Peyer's patch (tissue), 4 donors: ENCODE measurements at regions not wholly inside any gene's neighbourhood (a gene's known extent, or its start where the extent isn't known, plus 50 kb on each side); places are given as distances from the start of the nearest gene placed in this dataset.

Experiments
- DNase-seq, 3 donors: peaks; one replicate each; pipeline ENCODE4 v3.0.0-alpha.2; 2017 to 2019
- H3K27ac ChIP-seq, 4 donors: fragments of 200-600 bp; sonication (generic); one replicate each; pipeline ENCODE4 v1.5.1; 2016 to 2019
- H3K27me3 ChIP-seq, 2 donors: fragments of 200-600 bp; sonication (generic); one replicate each; pipeline ENCODE4 v1.5.1; 2019
- H3K36me3 ChIP-seq, 3 donors: fragments of 200-600 bp; sonication (generic); one replicate each; pipeline ENCODE4 v1.5.1; 2016 to 2019
- H3K4me1 ChIP-seq, 4 donors: fragments of 200-600 bp; sonication (generic); one replicate each; pipeline ENCODE4 v1.5.1; 2016 to 2019
- H3K4me3 ChIP-seq, 4 donors: fragments of 200-600 bp; sonication (generic); 1 replicate in 3 of 4; 2 replicates in 1 of 4; pipeline ENCODE4 v1.5.1; 2016 to 2019; ENCODE audit warnings: mild to moderate bottlenecking in 1 of 4
- H3K9me3 ChIP-seq, 4 donors: fragments of 200-600 bp; sonication (generic); one replicate each; pipeline ENCODE4 v1.5.1; 2016 to 2019; ENCODE audit warnings: mild to moderate bottlenecking in 1 of 4
- CTCF ChIP-seq, 6 experiments: fragments of 450-650 bp in 4 of 6; fragments of 200-600 bp in 2 of 6; sonication (generic) in 1 of 6; IDR thresholded peaks; one replicate each; pipeline ENCODE4 v1.5.1; 2017 to 2019; ENCODE audit warnings: antibody characterized with exemption in 6 of 6, mild to moderate bottlenecking in 3 of 6, moderate library complexity in 1 of 6
- POLR2A ChIP-seq, 2 donors: fragments of 450-650 bp; IDR thresholded peaks; one replicate each; pipeline ENCODE4 v1.5.1; 2017; ENCODE audit warnings: antibody characterized with exemption in 2 of 2, mild to moderate bottlenecking in 2 of 2, moderate library complexity in 2 of 2
- small RNA-seq, 2 donors: library from RNA; depleted of rRNA; stranded (forward); fragments of <200 nt; gene quantifications; one replicate each; pipeline ENCODE3, GENCODE V24; 2016

DNA sequence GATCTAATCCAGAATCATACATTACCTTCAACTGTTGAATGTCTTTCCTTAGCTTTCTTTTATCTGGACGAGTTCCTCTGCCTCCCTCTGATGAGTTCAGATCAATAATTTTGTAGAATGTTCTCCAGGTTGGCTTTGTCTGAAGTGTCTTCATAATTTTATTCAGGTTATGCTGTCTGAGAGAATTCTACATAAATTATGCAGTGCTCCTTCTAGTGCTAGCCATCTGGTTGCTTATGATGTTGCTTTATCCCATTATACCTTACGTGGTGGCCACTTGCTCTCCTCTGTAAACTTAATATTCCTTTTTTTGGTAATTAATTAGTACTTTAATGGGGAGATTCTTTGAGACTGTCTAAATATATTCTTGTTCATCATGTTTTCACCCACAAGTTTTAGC lies 67.7 kb upstream of the PTCHD4 start:
- Histone ChIP-seq H3K27ac (no peak overlapping the region), H3K27me3 (no peaks in the 10 kb centered on the region), H3K4me3 (no peak overlapping the region), H3K4me1 (no peaks in the 10 kb centered on the region), H3K9me3 (no peaks in the 10 kb centered on the region), H3K36me3 (no peaks in the 10 kb centered on the region)
- no peak for DNase-seq
- TF ChIP-seq CTCF (IDR thresholded peaks at IDR 0.05) (no peak), POLR2A (IDR thresholded peaks at IDR 0.05) (no peak)

DNA sequence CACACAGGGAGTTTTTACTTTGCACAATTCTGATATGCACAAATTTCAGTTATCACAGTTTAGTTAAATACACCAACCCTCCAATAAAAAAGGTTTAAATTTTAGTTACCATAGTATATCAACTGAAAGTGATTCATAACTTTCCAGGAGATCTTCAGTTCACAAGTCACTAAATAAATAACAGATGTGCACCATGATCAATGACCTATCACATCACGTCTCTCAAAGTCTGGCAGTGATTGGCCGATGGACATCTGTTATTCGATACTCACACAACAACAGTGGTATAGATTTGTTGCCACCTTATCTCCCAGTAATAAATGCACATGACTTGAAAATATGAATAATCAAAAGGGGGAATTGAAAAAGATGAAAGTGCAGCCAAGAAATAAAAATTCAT lies 66.8 kb upstream of the PTCHD4 start:
- H3K4me3 ChIP-seq, result no peak overlapping the region
- no peaks in the 10 kb centered on the region for H3K27me3 ChIP-seq
- no peak for TF ChIP-seq POLR2A (IDR thresholded peaks at IDR 0.05)
- no peak for TF ChIP-seq CTCF (IDR thresholded peaks at IDR 0.05)
- no peak overlapping the region for H3K27ac ChIP-seq
- H3K36me3 ChIP-seq, result no peaks in the 10 kb centered on the region
- H3K9me3 ChIP-seq, result no peaks in the 10 kb centered on the region
- H3K4me1 ChIP-seq, result no peaks in the 10 kb centered on the region
- DNase-seq, result no peak

GRCh38 chr6:48176645-48177308 lies 65.8 kb upstream of the PTCHD4 start:
- Histone ChIP-seq H3K27me3 (no peaks in the 10 kb centered on the region), H3K36me3 (no peaks in the 10 kb centered on the region), H3K4me3 (no peak overlapping the region), H3K9me3 (no peaks in the 10 kb centered on the region), H3K27ac (no peak overlapping the region), H3K4me1 (no peaks in the 10 kb centered on the region)
- TF ChIP-seq POLR2A (IDR thresholded peaks at IDR 0.05) (no peak), CTCF (IDR thresholded peaks at IDR 0.05) (no peak)
- DNase-seq, result no peak

DNA sequence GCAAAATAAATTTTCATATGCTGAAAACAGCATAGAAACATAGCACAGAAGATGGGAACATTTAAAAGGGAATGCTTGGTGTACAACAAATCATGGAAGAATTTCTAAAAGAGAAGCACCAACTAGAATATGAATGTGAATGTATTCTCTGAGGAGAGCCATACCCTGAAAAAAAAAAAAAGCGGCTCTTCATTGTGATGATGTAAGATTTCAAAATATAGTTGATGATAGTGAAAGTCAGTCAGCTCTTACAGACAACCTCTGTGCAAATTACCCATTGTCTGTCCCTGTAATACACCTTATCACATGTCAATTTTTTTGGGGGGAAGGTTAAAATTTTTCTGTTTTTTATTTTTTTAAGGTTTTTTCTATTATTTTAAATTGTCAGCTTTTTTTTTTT lies 58.6 kb upstream of the PTCHD4 start:
- TF ChIP-seq POLR2A (IDR thresholded peaks at IDR 0.05) (no peak), CTCF (IDR thresholded peaks at IDR 0.05) (no peak)
- Histone ChIP-seq H3K27me3 (no peaks in the 10 kb centered on the region), H3K9me3 (no peaks in the 10 kb centered on the region), H3K4me1 (no peaks in the 10 kb centered on the region), H3K4me3 (no peak overlapping the region), H3K36me3 (no peaks in the 10 kb centered on the region), H3K27ac (no peak overlapping the region)
- DNase-seq, result no peak

Small RNA genes lying in the stretch of these regions (small RNA-seq; reads per million reads assigned to genes)
- gene FO393413.1 (0 reads per million in 2 donors), gene RNU7-65P (0 reads per million in 2 donors)
